A172 (cell line): ENCODE measurements at regions not wholly inside any gene's neighbourhood (a gene's known extent, or its start where the extent isn't known, plus 50 kb on each side); places are given as distances from the start of the nearest gene placed in this dataset.
A peak's percentile ranks its signal among the peaks of the same experiment; 100 is the strongest.

Experiments used
- DNase-seq: peaks from one replicate; pipeline ENCODE4 v3.0.0-alpha.2; 2015; ENCODE audit warnings: low spot score

- peak; percentile 94 for DNase-seq
Measured at GRCh38 chr6:147621263-147621662, 112.8 kb downstream of the SAMD5 start.

- peak; percentile 2 for DNase-seq
Measured at GRCh38 chr6:147621961-147622360, 113.5 kb downstream of the SAMD5 start.

- no peak for DNase-seq
Measured at GRCh38 chr6:147624946-147625515, 116.5 kb downstream of the SAMD5 start.

GRCh38 chr6:147625946-147626345 is 117.5 kb downstream of the SAMD5 start:
- no peak for DNase-seq

GRCh38 chr6:147627411-147627810 is 118.9 kb downstream of the SAMD5 start:
- no peak for DNase-seq

GRCh38 chr6:147633191-147633590 is 124.7 kb downstream of the SAMD5 start:
- DNase-seq: no peak

GRCh38 chr6:147637620-147638195 is 129.2 kb downstream of the SAMD5 start:
- DNase-seq: no peak

- DNase-seq: no peak
Measured at GRCh38 chr6:147639279-147639678, 130.8 kb downstream of the SAMD5 start.

- no peak for DNase-seq
Measured at GRCh38 chr6:147640606-147641005, 132.1 kb downstream of the SAMD5 start.

- DNase-seq: no peak
Measured at GRCh38 chr6:147641511-147641910, 133.0 kb downstream of the SAMD5 start.

- DNase-seq: peak; percentile 66
Measured at GRCh38 chr6:147642458-147642857, 134.0 kb downstream of the SAMD5 start.

- DNase-seq: no peak
Measured at GRCh38 chr6:147643341-147644200, 135.1 kb downstream of the SAMD5 start.

- no peak for DNase-seq
Measured at GRCh38 chr6:147648916-147649315, 140.4 kb downstream of the SAMD5 start.

- DNase-seq: peak; percentile 12
Measured at GRCh38 chr6:147651249-147652063, 143.0 kb downstream of the SAMD5 start.

- DNase-seq: no peak
Measured at GRCh38 chr6:147653631-147654030, 145.1 kb downstream of the SAMD5 start.

GRCh38 chr6:147654103-147654845 is 145.8 kb downstream of the SAMD5 start:
- DNase-seq: no peak

- no peak for DNase-seq
Measured at GRCh38 chr6:147660334-147661311, 152.1 kb downstream of the SAMD5 start.

- DNase-seq: no peak
Measured at GRCh38 chr6:147662646-147663045, 154.2 kb downstream of the SAMD5 start.

GRCh38 chr6:147664092-147664491 is 155.6 kb downstream of the SAMD5 start:
- DNase-seq: no peak

- DNase-seq: no peak
Measured at GRCh38 chr6:147666255-147666654, 157.8 kb downstream of the SAMD5 start.
